GM12891 (cell line): ENCODE measurements at regions not wholly inside any gene's neighbourhood (a gene's known extent, or its start where the extent isn't known, plus 50 kb on each side); places are given as distances from the start of the nearest gene placed in this dataset.

Experiments used
- POLR2A ChIP-seq: IDR thresholded peaks from 2 replicates; pipeline ENCODE4 v1.6.1; 2011; ENCODE audit warnings: low read depth, low read length, control low read depth
- POLR2AphosphoS5 ChIP-seq: IDR thresholded peaks from 2 replicates; pipeline ENCODE4 v1.6.1; 2011; ENCODE audit warnings: low read depth, low read length, control low read depth
- SPI1 ChIP-seq: IDR thresholded peaks from 2 replicates; pipeline ENCODE4 v1.6.1; 2011; ENCODE audit warnings: low read depth, low read length, control low read depth
- TAF1 ChIP-seq: IDR thresholded peaks from 2 replicates; pipeline ENCODE4 v1.6.1; 2011; ENCODE audit warnings: low read depth, low read length, control low read depth

DNA sequence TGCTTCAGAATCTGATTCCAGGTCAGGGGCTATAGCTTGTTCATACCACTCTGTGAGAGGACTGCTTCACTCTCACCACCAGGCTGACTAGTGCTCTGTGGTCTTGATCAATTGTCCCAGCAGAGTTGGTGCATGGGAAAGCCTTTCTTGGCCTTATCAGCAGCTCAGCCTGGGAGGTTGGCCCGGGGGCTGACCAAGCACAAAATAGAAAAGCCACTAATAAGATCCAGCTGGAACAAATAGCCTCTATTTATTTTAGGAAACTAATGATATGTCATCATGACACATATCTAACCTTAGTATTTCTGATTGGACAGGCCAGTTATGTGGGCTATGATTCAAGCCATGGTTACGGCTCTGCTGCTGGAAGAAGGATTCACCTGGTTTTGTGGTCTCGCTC, 134.2 kb downstream of the GDAP2 start:
- TF ChIP-seq POLR2A (no peak), TAF1 (no peak), POLR2AphosphoS5 (no peak), SPI1 (no peak)
